Heart left ventricle (tissue), 13 donors: ENCODE measurements at regions not wholly inside any gene's neighbourhood (a gene's known extent, or its start where the extent isn't known, plus 50 kb on each side); places are given as distances from the start of the nearest gene placed in this dataset.

Experiments used
- CTCF ChIP-seq, 12 donors: fragments of 200-600 bp; sonication (generic) in 4 of 12; IDR thresholded peaks; one replicate each; pipeline versions ENCODE4 v1.5.0 to v1.8.0; 2018 to 2022; ENCODE audit warnings: antibody characterized with exemption in 12 of 12, mild to moderate bottlenecking in 5 of 12
- POLR2A ChIP-seq, 2 donors: fragments of 450-650 bp; IDR thresholded peaks; one replicate each; pipeline ENCODE4 v1.6.1; 2017; ENCODE audit warnings: antibody characterized with exemption in 2 of 2, mild to moderate bottlenecking in 2 of 2, moderate library complexity in 2 of 2
- donor health status: ischemic (EF 13 %, LVEDD 7.1; RV severe dilation, severe dysfunction).
- donor health status: DM: no; HTN: yes; CAD: no.
- donor health status: DM: no; HTN: no; CAD: no.
- donor health status: ischemic (EF 25% LVEDD 6.9; RV normal size, moderate dysfunction).
- donor health status: ischemic (EF 25% LVEDD 5.7; RV mildly dilated, moderate dysfunction).
- donor health status: ischemic (EF 35%, LVEDD 5.7; RV mildly dilated, moderate dysfunction).
- donor health status: nonischemic (EF 11% LVEDD 7.7; RV severe dilation, severe dysfunction).
- donor health status: DM: yes; HTN: yes; CAD: no.
- donor health status: PGD.
- donor health status: ischemic (EF 29% LVEDD 5.4; RV normal size, mild dysfunction).
- donor health status: nonischemic (EF 23%, LVEDD 6.1; RV moderate dilation, normal function).

GRCh38 chr6:14953836-14954235 is 292.0 kb upstream of the JARID2 start:
- TF ChIP-seq POLR2A (IDR thresholded peaks at IDR 0.05) (no peak), CTCF (IDR thresholded peaks at IDR 0.05) (no peak)
